ENCODE measurements at regions not wholly inside any gene's neighbourhood (a gene's known extent, or its start where the extent isn't known, plus 50 kb on each side); places are given as distances from the start of the nearest gene placed in this dataset.

GRCh38 chr13:89520468-89520867 is 1827.0 kb upstream of the MIR17HG start:
- no peak for DNase-seq (ENCODE audit: low spot score)
- Histone ChIP-seq H3K9me2 (ENCODE audit: insufficient read depth) (no peaks in the 10 kb centered on the region), H3K79me2 (replicated peaks; ENCODE audit: insufficient read depth) (no peaks in the 10 kb centered on the region), H4K20me1 (replicated peaks; ENCODE audit: insufficient read depth) (no peaks in the 10 kb centered on the region), H3K4me3 (no peak overlapping the region), H3K4me1 (ENCODE audit: insufficient read depth) (peaks cover 8% of the 10 kb centered on the region), H3K4me2 (no peak overlapping the region), H3K27ac (ENCODE audit: low read depth) (no peak overlapping the region), H3K36me3 (ENCODE audit: insufficient read depth) (no peaks in the 10 kb centered on the region), H2AFZ (no peak overlapping the region), H3K27me3 (ENCODE audit: insufficient read depth) (no peaks in the 10 kb centered on the region), H3F3A (replicated peaks; ENCODE audit: low read depth) (no peaks in the 10 kb centered on the region)
- Mint-ChIP-seq H3K4me3 (no peak overlapping the region), H3K36me3 (ENCODE audit: low read depth) (peaks cover 30% of the 10 kb centered on the region), H3K27ac (no peak overlapping the region), H3K4me1 (peaks cover 29% of the 10 kb centered on the region), H3K9me3 (peaks cover 17% of the 10 kb centered on the region; the same call in 2 of the 3 replicates), H3K27me3 (ENCODE audit: insufficient read depth, low read depth, poor library complexity) (no peaks in the 10 kb centered on the region)
- no peak for ATAC-seq
- TF ChIP-seq JUNB (IDR thresholded peaks at IDR 0.05; ENCODE audit: unreplicated experiment) (no peak), CREB1 (CRISPR knock-in tag; IDR thresholded peaks at IDR 0.05; ENCODE audit: low read depth) (no peak), STAT1 (IDR thresholded peaks at IDR 0.05; ENCODE audit: unreplicated experiment) (no peak), ZNF114 (CRISPR knock-in tag; IDR thresholded peaks at IDR 0.05) (no peak), EZH2phosphoT487 (IDR thresholded peaks at IDR 0.05; ENCODE audit: unreplicated experiment) (no peak), CTCF (conservative IDR thresholded peaks at IDR 0.05; ENCODE audit: low read depth in 2 of 2) (no peak), ZNF462 (CRISPR knock-in tag; IDR thresholded peaks at IDR 0.05) (no peak), ETS1 (IDR thresholded peaks at IDR 0.05) (no peak), ZNF331 (CRISPR knock-in tag; IDR thresholded peaks at IDR 0.05; ENCODE audit: low read depth) (no peak), NANOG (IDR thresholded peaks at IDR 0.05; ENCODE audit: borderline replicate concordance) (no peak), REST (IDR thresholded peaks at IDR 0.05; ENCODE audit: unreplicated experiment) (no peak), POLR2AphosphoS5 (IDR thresholded peaks at IDR 0.05; ENCODE audit: low read depth) (no peak), EZH2 (IDR thresholded peaks at IDR 0.05; ENCODE audit: low read depth, unreplicated experiment) (no peak)

Measured in GM23338 (cell line).